ENCODE measurements at regions not wholly inside any gene's neighbourhood (a gene's known extent, or its start where the extent isn't known, plus 50 kb on each side); places are given as distances from the start of the nearest gene placed in this dataset.

DNA sequence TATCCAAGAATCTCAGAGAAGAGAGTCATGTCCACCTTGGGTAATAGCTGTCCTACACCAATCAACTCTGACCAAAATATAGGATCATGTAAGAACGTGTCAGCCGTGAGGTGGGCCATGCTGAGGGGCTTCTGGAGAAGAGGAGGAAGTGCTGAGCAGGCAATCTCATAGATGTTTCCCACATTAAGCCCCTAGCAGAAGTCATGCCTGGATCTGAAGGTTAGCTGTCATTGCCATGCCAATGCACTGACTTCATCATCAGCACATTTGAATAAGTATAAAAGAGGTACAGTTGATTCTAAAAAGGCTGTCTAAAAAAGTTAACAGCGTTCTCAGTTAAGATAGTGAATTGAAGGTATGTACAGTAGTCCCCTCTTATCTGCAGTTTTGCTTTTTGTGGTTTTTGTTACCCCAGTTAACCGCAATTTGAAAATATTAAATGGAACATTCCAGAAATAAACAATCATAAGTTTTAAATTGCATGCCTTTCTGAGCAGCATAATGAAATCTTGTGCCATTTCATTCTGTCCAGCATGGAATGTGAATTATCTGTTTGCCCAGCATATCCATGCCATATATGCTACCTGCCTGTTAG lies 67.2 kb upstream of the TMEM17 start:
- H3K27me3 Mint-ChIP-seq (ENCODE audit: insufficient read depth, unreplicated experiment): no peaks in the 10 kb centered on the region
- intact Hi-C loops (cut with micrococcal nuclease; ENCODE audit: unreplicated experiment): loop anchor here (5.0 kb wide), 2 partner anchors 39 to 96 kb away; no protein-coding TSS in a partner anchor
- H3K4me1 Mint-ChIP-seq (ENCODE audit: low read depth, unreplicated experiment): peaks cover 61% of the 10 kb centered on the region
- TF ChIP-seq, protein P1, sequence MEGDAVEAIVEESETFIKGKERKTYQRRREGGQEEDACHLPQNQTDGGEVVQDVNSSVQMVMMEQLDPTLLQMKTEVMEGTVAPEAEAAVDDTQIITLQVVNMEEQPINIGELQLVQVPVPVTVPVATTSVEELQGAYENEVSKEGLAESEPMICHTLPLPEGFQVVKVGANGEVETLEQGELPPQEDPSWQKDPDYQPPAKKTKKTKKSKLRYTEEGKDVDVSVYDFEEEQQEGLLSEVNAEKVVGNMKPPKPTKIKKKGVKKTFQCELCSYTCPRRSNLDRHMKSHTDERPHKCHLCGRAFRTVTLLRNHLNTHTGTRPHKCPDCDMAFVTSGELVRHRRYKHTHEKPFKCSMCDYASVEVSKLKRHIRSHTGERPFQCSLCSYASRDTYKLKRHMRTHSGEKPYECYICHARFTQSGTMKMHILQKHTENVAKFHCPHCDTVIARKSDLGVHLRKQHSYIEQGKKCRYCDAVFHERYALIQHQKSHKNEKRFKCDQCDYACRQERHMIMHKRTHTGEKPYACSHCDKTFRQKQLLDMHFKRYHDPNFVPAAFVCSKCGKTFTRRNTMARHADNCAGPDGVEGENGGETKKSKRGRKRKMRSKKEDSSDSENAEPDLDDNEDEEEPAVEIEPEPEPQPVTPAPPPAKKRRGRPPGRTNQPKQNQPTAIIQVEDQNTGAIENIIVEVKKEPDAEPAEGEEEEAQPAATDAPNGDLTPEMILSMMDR (IDR thresholded peaks at IDR 0.05; ENCODE audit: insufficient read depth in 1 of 2, low read depth in 1 of 2, low read length in 1 of 2, severe bottlenecking in 1 of 2, unreplicated experiment in 1 of 2): no peak
- BruUV-seq (replicated peaks): no TSS peak
- peaks cover 36% of the 10 kb centered on the region for H3K36me3 Mint-ChIP-seq (ENCODE audit: insufficient read depth, unreplicated experiment)
- Histone ChIP-seq H3K4me3 (ENCODE audit: low read depth, low read length) (no peak overlapping the region), H3K27me3 (replicated peaks; ENCODE audit: control insufficient read depth, insufficient read depth, low read length) (no peaks in the 10 kb centered on the region), H3K4me1 (peaks cover 86% of the 10 kb centered on the region), H3K9me3 (peaks cover 5% of the 10 kb centered on the region; the same call in 1 of the 2 replicates), H3K36me3 (ENCODE audit: control insufficient read depth, insufficient read depth, low read length) (no peaks in the 10 kb centered on the region)
- ChIA-PET POLR2A (no interaction called here), CTCF (no interaction called here)
- H3K9me3 Mint-ChIP-seq (ENCODE audit: unreplicated experiment): peaks cover 16% of the 10 kb centered on the region
- DNase-seq: no peak
- H3K4me3 Mint-ChIP-seq (ENCODE audit: unreplicated experiment): no peak overlapping the region
- peak overlapping the region; percentile 68 for H3K27ac Mint-ChIP-seq (ENCODE audit: unreplicated experiment)

DNA sequence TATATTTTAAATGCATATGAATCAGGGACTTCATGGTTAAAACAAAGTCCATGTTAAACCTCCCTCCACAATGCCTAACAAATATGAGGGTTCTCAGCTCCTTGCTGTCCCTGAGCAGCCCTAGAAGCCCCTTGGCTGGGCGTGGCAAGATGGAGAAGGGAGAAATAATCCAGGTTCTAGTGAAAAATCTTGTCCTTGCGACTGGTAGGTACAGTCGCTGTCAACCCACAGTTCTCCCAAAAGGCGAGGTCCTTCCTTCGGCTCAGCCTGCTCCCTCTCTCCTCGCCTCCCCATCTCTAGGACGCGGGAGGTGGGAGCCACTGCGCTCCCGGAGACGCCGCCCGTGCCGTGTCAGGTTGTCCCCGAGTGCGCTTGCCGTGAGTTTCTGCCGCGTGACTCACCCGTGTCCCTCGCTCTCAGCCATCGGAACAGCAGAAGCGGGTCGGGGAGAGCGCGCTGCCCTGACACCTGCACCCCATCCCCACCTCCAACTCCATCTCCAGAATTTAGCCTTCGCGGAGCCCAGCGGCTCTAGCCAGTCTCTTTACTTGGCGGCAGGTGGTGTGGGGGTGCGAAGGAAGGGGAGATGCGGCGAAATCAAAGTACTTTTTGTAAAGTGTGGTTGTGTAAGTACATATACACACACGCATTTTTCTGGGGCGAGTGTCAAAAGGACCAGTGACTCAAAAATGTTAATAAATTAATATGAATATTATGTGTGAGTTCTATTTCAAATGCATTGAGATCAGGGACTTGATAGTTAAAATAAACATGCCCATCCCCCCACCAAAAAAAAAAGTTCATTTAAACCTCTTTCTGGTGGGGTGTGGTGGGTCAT lies 65.1 kb upstream of the TMEM17 start:
- Histone ChIP-seq H3K36me3 (ENCODE audit: control insufficient read depth, insufficient read depth, low read length) (no peaks in the 10 kb centered on the region), H3K9me3 (peaks cover 5% of the 10 kb centered on the region; the same call in 1 of the 2 replicates), H3K4me3 (ENCODE audit: low read depth, low read length) (peak overlapping the region; percentile 48), H3K4me1 (peaks cover 84% of the 10 kb centered on the region), H3K27me3 (replicated peaks; ENCODE audit: control insufficient read depth, insufficient read depth, low read length) (no peaks in the 10 kb centered on the region)
- TF ChIP-seq, protein P1 (IDR thresholded peaks at IDR 0.05; ENCODE audit: insufficient read depth in 1 of 2, low read depth in 1 of 2, low read length in 1 of 2, severe bottlenecking in 1 of 2, unreplicated experiment in 1 of 2): no peak
- intact Hi-C loops (cut with micrococcal nuclease; ENCODE audit: unreplicated experiment): loop anchor here (1.0 to 5.0 kb wide), 10 partner anchors 7 to 204 kb away; partner anchors contain the start of genes EHBP1 and TMEM17
- Mint-ChIP-seq H3K4me3 (ENCODE audit: unreplicated experiment) (peak overlapping the region; percentile 90), H3K9me3 (ENCODE audit: unreplicated experiment) (peaks cover 16% of the 10 kb centered on the region), H3K36me3 (ENCODE audit: insufficient read depth, unreplicated experiment) (peaks cover 29% of the 10 kb centered on the region), H3K27ac (ENCODE audit: unreplicated experiment) (peak overlapping the region; percentile 48), H3K4me1 (ENCODE audit: low read depth, unreplicated experiment) (peaks cover 63% of the 10 kb centered on the region), H3K27me3 (ENCODE audit: insufficient read depth, unreplicated experiment) (no peaks in the 10 kb centered on the region)
- peak; percentile 74 to 80 for DNase-seq
- BruUV-seq (replicated peaks): no TSS peak
- ChIA-PET CTCF (interaction anchor here (1.2 to 1.6 kb wide), 3 partner anchors 93 to 103 kb away, joined by 3 to 6 read pairs (median 5); no protein-coding TSS in a partner anchor), POLR2A (interaction anchor here (0.6 to 2.0 kb wide), 9 partner anchors 31 to 134 kb away, joined by 3 to 17 read pairs (median 4); partner anchors contain the start of genes EHBP1 and TMEM17)
